NB4 (cell line): ENCODE measurements at regions not wholly inside any gene's neighbourhood (a gene's known extent, or its start where the extent isn't known, plus 50 kb on each side); places are given as distances from the start of the nearest gene placed in this dataset.

ENCODE experiments used
- POLR2A ChIP-seq: IDR thresholded peaks from 2 replicates; pipeline ENCODE4 v1.6.1; 2011; ENCODE audit warnings: mild to moderate bottlenecking; ENCODE audit not compliant: insufficient read length; ENCODE audit errors: extremely low read depth
- TF ChIP-seq, protein P1 (sequence below): IDR thresholded peaks from one replicate; pipeline ENCODE4 v1.5.1; 2012; ENCODE audit warnings: low read depth, low read length
- TF ChIP-seq, protein P2 (sequence below): IDR thresholded peaks from 2 replicates; pipeline ENCODE4 v1.6.1; 2011; ENCODE audit warnings: low read depth, low read length

DNA sequence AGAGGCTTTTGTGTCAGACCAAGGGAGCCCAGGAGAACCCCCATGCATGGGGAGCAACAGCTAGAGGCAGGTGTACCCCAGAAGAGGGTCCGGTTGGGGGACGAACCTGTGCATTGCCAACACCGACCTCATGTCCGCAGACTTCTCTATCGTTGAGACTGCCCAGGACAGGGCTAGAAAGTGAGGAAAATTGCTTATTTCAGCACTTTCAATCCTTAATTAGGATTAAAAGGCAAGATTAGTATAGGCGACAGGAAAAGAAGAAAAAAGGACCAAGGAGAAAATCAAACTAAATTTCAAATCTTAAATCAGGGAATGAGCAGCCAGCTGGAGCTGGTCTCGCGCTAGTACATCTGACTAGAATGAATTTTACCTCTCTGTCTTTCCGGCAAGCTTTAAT lies 438.9 kb upstream of the SOX11 start:
- TF ChIP-seq, protein P1, sequence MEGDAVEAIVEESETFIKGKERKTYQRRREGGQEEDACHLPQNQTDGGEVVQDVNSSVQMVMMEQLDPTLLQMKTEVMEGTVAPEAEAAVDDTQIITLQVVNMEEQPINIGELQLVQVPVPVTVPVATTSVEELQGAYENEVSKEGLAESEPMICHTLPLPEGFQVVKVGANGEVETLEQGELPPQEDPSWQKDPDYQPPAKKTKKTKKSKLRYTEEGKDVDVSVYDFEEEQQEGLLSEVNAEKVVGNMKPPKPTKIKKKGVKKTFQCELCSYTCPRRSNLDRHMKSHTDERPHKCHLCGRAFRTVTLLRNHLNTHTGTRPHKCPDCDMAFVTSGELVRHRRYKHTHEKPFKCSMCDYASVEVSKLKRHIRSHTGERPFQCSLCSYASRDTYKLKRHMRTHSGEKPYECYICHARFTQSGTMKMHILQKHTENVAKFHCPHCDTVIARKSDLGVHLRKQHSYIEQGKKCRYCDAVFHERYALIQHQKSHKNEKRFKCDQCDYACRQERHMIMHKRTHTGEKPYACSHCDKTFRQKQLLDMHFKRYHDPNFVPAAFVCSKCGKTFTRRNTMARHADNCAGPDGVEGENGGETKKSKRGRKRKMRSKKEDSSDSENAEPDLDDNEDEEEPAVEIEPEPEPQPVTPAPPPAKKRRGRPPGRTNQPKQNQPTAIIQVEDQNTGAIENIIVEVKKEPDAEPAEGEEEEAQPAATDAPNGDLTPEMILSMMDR = no peak
- TF ChIP-seq POLR2A = no peak
- TF ChIP-seq, protein P2, sequence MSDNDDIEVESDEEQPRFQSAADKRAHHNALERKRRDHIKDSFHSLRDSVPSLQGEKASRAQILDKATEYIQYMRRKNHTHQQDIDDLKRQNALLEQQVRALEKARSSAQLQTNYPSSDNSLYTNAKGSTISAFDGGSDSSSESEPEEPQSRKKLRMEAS = no peak
